Cardiac muscle cell (in vitro differentiated cells and primary cell): ENCODE measurements at regions not wholly inside any gene's neighbourhood (a gene's known extent, or its start where the extent isn't known, plus 50 kb on each side); places are given as distances from the start of the nearest gene placed in this dataset.

ENCODE experiments used
- DNase-seq, 2 donors: peaks; one replicate each; pipeline versions ENCODE4 v3.0.0 to v3.0.0-alpha.2; 2010 to 2017; ENCODE audit warnings: low read depth in 1 of 2, low spot score in 1 of 2
- H3K27ac ChIP-seq: fragments of 200-600 bp; sonication (generic); 2 replicates; pipeline ENCODE4 v1.5.1; 2016
- H3K27me3 ChIP-seq: fragments of 200-600 bp; sonication (generic); 2 replicates; pipeline ENCODE4 v1.6.0; 2016; ENCODE audit warnings: control low read depth
- H3K36me3 ChIP-seq: fragments of 200-600 bp; sonication (generic); 2 replicates; pipeline ENCODE4 v1.5.1; 2016; ENCODE audit warnings: control low read depth
- H3K4me1 ChIP-seq: fragments of 200-600 bp; sonication (generic); 2 replicates; pipeline ENCODE4 v1.8.1; 2017; ENCODE audit warnings: low read depth, mild to moderate bottlenecking, mixed run types
- H3K4me3 ChIP-seq: fragments of 200-600 bp; sonication (generic); 2 replicates; pipeline ENCODE4 v1.5.1; 2016; ENCODE audit warnings: mild to moderate bottlenecking
- H3K9me3 ChIP-seq: fragments of 200-600 bp; sonication (generic); 2 replicates; pipeline ENCODE4 v1.5.1; 2017; ENCODE audit warnings: low read depth, mild to moderate bottlenecking, control low read depth
- CTCF ChIP-seq: IDR thresholded peaks from 2 replicates; pipeline ENCODE4 v1.5.1; 2012; ENCODE audit warnings: low read depth, mild to moderate bottlenecking, low read length

- no peak overlapping the region for H3K27ac ChIP-seq
- H3K9me3 ChIP-seq: no peaks in the 10 kb centered on the region
- no peaks in the 10 kb centered on the region for H3K36me3 ChIP-seq
- H3K4me1 ChIP-seq: peaks cover under 1% of the 10 kb centered on the region
- no peak for TF ChIP-seq CTCF
- no peak overlapping the region for H3K4me3 ChIP-seq
- DNase-seq: no peak
- no peaks in the 10 kb centered on the region for H3K27me3 ChIP-seq
These were observed 819.2 kb downstream of the LIG4 start for GRCh38 chr13:107395927-107396662.

- DNase-seq: no peak
- TF ChIP-seq CTCF: no peak
- Histone ChIP-seq H3K4me1 (peaks cover 8% of the 10 kb centered on the region), H3K27me3 (no peaks in the 10 kb centered on the region), H3K36me3 (no peaks in the 10 kb centered on the region), H3K4me3 (no peak overlapping the region), H3K9me3 (no peaks in the 10 kb centered on the region), H3K27ac (no peak overlapping the region)
These were observed 823.1 kb downstream of the LIG4 start for GRCh38 chr13:107392205-107392604.

- peaks cover 10% of the 10 kb centered on the region for H3K4me1 ChIP-seq
- no peak overlapping the region for H3K27ac ChIP-seq
- no peak for TF ChIP-seq CTCF
- H3K4me3 ChIP-seq: no peak overlapping the region
- H3K9me3 ChIP-seq: no peaks in the 10 kb centered on the region
- no peak for DNase-seq
- H3K27me3 ChIP-seq: no peaks in the 10 kb centered on the region
- no peaks in the 10 kb centered on the region for H3K36me3 ChIP-seq
These were observed 819.6 kb upstream of the ARGLU1 start for GRCh38 chr13:107387525-107387924.

GRCh38 chr13:107379407-107380155 lies 811.6 kb upstream of the ARGLU1 start:
- Histone ChIP-seq H3K4me3 (no peak overlapping the region), H3K9me3 (no peaks in the 10 kb centered on the region), H3K27me3 (no peaks in the 10 kb centered on the region), H3K36me3 (no peaks in the 10 kb centered on the region), H3K4me1 (peaks cover 3% of the 10 kb centered on the region), H3K27ac (no peak overlapping the region)
- no peak for TF ChIP-seq CTCF
- DNase-seq: no peak

GRCh38 chr13:107376341-107377125 lies 808.6 kb upstream of the ARGLU1 start:
- Histone ChIP-seq H3K4me1 (no peaks in the 10 kb centered on the region), H3K36me3 (no peaks in the 10 kb centered on the region), H3K27ac (no peak overlapping the region), H3K27me3 (no peaks in the 10 kb centered on the region), H3K4me3 (no peak overlapping the region), H3K9me3 (no peaks in the 10 kb centered on the region)
- TF ChIP-seq CTCF: no peak
- peak in 1 of 2 donors; percentile 33 for DNase-seq
